CD4-positive, alpha-beta T cell treated with Interleukin-12 subunit alpha and Interleukin-12 subunit beta, for 1 hour (primary cell): ENCODE measurements at regions not wholly inside any gene's neighbourhood (a gene's known extent, or its start where the extent isn't known, plus 50 kb on each side); places are given as distances from the start of the nearest gene placed in this dataset.

Experiments used
- DNase-seq: peaks from one replicate; pipeline ENCODE4 v3.0.0-alpha.2; 2020

DNA sequence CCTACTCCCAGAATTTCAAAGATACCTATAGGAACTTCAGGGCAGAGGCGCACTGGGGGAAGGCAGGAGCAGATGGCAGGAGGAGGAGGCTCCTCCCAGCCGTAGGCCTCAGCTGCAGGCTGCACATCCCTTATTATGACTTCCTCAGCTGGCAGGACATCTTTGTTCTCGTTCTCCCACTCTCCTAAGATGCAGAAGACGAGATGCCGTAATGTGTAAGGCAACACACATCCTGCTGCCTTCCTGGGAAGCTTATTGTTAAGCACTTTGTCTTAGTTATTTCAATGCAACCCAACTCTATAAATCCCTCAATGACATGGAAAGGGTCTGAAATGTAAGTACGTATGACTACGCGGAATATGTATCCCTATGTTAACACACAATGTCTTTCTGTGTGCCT, 599.8 kb upstream of the MGMT start:
- no peak for DNase-seq

DNA sequence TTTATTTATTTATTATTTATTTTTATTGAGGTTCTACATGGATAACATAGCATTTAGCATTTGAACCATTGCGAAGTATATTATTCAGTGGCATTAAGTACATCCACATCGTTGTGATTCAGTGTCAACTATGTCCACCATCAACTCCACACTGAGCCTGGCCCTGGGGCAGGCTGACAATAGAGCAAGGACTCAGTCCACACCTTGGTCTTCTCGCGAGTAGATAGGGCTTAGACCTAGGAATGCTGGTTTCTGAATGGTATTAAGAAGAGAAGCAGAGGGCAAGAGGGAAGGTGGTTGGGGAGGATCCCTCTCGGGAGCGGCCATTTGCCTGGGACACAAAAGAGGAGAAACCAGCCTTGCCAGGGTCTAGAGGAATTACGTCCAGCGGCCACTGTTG, 599.2 kb upstream of the MGMT start:
- DNase-seq, result no peak

DNA sequence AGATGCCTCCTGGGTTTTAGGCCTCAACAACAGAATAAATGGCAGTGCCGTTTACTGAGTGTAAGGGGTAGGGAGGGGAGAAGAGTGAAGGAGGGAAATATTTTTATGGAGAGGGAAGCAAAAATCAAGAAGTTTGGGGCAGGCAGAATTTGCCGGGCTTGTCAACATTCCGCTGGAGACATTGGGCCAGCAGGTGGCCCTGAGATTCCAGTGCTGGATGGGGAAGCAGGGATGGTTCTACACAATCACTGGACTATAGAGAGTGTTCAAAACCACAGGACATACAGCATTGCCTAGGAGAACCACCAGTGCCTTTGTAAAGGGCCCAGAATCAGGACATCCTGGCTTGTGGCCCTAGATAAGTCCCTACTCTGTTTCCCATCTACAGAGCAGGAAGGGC, 598.6 kb upstream of the MGMT start:
- no peak for DNase-seq

DNA sequence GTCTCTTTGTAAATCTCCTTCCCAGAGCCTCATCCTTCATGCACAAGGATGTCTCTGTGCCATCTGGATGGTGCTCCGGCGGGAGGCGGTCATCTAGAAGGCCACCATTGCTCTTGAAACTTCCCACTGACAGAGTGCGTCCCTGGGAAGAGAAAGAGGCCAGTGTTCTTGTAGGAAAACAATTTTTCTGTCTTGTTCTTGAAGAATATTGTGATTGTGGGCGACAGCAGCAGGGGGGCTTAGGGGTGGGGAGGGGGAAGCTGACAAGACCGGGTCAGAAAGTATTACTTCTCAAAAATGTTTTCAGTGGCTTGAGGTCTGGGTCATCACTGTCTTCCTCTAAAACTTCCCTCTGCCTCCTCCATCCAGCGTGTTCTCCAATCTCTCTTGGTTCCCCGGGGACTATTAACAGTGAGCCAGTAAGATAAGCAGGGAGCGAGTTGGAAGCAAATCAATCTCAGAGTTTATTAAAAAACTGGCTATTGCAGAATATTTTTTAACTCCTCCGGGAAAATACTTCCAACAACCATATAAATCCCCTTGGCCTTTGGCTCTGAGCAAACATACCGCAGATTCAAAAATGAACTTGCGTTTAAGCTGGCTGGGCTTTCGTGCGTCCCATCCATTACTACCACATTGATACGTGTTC, 597.8 kb upstream of the MGMT start:
- no peak for DNase-seq

DNA sequence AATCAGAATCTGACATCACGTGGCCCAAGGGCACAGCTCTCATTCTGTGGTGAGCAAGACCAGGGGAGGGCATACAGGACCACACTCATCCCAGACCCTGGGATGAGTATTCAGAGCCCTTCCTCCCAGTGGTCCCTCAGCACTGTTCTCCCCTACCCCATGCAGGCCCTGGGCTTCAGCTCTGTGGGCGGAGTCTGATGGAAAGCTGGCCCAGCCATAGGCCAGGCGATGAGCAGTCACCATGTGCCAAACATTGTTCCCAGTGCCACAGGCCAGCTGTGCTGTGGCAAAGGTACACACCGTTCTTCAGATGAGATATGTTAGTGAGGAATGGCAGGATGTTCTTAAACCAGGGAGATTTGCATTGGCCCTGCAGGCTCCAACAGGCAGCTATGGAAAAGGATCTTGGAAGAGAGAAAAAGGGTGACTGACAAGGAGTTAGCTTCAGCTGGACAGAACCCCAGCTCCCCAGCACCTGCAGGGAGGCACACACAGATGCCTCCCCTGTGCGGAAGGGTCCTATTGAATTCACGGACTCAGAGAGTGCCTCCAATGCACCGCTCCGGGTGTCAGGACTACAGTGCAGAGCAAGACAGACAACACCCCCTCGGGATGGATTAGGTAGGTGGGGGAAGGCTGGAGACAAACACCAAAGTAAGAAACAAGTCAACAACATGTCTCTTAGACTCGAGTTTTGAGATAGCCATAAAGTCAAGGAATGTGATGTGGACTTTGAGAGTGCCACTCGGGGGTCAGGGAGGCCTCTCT, 596.0 kb upstream of the MGMT start:
- no peak for DNase-seq

DNA sequence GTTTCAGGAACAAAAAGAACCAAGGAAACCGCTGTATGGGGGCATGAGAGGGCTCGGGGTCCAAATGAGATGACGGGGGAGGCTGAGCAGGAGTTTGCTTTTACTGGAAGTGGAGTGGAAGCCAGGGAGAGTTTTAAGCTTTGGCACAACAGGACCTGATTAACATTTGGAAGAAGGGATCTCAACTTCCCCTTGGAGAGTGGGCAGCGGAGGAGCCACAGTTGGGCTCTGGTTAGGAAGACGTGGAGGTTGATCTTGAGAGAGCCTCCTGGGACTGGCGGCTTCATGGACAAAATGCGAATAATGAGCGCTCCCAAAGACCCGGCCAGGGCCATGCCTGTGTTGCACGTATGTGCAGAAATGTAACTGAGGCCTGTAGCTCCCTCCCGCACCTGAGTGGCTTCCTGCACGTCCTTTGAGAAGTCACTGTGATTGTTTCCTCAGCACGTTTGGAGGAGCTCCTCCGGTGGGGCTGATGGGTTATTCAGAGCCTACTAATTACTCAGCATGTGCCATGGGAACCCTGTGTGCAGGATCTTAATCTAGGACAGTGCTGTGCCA, 595.3 kb upstream of the MGMT start:
- DNase-seq, result no peak

DNA sequence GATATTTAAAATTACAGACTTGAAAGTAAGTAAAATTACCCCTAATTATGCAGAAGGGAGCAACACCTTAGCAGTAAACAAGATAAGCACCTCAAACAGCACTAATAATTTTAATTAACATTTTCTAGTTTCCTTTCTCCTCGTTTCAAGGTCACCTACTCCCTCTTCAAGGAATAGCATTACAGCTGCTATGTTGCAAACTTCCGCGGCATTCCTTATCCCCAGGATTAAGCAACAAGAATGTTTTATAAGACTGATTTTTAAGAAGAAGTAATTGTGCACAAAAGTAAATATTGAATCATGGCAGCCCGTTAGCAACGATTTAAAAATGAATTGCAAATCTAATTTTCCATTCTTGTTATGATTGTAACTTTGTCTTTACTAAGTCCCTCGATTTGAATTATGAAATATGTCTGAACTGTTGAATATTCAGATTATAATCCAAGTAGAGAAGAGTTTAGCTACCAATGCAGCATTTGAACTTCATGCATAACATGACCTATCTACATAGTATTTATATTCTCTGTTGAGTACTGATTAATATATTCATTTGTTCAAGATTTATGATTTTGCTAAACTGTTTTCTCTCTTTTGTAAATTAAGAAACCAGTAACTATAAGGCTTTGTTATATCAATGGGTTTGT, 593.5 kb upstream of the MGMT start:
- no peak for DNase-seq

DNA sequence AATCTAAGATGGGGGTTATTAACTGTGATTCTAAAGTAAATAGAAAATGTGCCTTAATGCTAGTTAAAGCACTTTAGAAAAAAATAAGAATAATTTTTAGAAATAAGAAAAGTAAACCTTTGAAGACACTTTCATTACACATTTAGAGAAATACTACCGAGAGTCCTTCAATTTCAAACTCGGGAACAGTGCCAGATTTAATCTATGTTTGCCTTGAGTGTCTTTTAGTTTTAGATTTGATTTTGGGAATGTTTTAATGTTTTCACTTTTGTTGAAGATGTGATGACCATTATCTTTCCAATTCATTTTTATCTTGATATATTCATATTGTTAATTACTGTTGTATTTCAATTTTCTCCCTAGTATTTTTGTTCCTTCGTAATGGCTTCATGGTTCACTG, 592.7 kb upstream of the MGMT start:
- DNase-seq, result no peak

DNA sequence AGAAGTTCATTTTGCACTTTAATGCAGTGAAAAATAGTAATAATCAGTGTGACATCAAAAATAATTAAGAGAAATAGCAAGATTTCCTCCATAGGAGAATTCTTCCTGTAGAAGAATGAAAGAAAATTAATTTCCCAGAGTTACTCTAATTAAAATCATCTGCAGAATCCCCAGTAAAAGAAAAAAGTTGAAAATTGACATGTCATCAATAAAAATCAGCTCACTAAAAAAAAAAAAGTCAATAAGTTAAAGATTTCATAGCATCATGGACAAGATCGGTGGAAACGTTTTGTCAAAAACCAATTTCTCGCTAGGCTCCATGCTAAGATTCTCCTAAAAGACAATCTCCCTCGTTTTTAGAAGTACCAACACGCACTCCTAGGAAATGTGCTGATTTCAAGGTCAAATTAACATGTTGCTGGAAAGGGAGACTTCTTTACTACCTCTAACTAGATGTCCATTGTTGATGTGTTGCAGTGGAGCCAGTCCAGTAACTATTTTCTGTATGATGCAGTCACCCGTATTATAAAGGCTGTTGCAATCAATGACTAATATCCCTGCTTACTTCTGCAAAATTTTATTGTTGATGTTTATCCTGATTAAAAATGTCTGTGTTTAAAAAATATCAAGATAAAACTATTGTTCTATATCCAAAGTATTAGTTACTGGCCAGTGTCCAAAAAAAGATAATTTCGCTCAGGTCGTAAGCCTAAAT, 591.9 kb upstream of the MGMT start:
- no peak for DNase-seq

DNA sequence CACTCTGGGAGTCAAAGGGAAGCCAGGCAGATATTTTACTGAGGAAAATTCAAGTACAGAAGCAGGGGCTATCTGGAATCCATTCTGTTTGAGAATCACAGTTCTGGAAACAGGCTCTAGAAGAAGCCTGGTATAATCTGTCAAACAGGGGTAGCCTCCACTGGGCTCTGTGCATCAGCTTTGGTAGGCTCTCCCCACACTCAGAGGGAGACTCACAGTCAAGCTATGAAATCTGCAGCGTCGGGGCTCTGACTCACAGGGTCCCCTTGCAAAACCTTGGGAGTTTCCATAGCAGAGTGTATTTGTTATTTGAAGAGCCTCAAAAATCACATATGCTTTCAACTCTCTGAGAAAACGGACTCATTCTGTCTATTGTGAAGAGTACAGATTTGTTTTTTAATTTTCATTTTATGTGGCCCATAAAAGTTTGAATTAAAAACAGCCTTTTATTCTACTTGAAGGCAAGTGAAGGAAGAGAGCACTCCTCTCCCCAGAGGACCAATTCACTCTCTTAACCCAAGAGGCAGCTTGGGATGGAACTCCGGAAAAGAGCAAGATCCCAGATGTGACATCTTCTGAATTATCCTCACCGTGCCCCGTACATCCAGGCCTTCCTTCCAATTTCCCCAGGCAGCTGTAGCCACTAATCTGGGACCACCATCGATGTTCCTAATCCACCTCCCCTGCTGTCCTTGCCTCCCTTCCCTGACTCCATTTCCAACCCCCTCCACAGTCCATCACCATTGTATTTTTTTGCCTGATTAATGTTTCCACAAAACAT, 590.9 kb upstream of the MGMT start:
- no peak for DNase-seq

DNA sequence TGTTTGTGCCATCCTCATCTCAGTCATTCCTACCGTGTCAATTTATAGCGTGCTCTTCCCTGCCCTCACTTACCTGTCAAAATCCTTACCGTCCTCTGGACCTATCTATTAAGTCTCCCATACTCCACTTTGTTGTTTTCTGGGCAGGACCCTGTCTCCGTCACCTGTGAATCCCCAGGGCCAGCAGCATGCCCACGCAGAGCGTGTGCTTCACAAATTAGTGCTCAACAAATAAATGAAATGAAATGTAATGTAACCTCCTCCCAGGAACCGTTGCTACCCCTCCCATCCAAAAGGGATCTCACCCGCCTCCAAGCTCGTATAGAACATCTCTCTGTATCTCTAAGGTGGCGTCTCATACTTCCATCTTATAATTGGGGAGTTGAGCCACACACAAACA, 589.9 kb upstream of the MGMT start:
- DNase-seq, result no peak

DNA sequence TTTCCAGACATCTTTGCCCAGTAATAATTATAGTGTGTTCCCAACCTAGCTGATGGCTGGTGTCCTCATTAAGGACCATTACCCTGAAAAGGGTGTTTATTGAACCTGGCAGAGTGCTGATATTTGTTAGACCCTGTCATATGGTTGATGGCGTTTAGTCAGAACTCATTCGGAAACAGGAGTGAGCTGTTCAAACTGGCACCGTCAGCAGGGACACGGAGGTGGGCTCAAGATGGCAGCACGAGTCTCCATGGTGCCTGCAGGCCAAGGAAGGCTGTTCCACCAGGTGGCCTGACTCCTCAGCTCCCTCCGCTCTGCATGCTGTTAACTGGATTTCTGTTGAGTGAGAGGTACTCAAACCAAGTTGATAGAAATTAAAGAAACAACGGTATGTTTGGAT, 589.1 kb upstream of the MGMT start:
- no peak for DNase-seq

DNA sequence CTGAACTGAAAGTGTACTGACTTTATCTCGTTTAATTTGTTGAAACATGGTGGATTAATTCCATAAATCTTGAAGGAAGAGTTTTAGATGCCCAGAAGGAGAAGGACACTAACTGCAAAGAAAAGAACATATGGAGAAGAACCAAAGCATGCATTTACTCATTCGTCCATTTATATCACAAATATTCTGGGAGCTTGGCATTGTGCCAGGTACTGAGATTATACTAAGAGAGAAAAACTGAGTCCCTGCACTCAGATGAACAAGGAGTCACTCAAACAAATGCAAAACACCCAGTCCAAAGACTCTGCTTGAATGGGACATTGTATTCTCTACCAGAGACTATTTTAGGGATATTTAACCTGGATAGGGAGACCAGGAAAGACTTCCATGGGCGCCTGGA, 588.0 kb upstream of the MGMT start:
- no peak for DNase-seq

DNA sequence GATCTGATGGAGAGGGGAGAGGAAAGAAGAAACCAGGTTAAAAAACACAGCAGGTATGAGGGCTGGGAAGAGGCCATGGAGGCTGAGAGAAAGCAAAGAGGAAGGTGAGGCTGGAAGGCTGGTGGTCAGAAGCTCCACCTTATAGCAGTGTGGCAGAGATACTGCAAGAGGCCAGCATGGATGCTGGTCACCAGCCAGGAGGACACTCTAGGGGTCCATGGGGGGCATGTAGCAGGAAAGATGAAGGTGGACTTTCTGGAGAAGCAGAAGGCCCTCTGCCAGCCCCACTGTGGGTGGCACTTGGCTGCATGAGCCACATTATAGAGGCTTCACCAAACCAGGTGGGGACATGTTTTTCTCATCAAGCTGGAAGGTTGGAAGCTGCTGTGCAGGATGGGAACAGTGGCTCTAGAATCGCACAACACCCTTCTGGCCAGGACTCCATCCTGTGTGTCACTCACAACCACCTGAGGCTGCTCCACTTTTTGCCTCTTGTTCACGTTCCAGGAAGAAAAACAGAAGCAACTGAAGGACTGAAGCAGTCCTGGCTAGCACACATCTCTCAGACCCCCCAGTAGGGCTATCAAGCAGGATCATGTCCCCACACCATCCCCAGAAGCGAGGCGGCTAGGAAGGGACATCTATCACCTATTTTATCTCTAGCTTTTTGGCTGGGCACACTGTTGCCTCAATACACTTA, 587.5 kb upstream of the MGMT start:
- no peak for DNase-seq

DNA sequence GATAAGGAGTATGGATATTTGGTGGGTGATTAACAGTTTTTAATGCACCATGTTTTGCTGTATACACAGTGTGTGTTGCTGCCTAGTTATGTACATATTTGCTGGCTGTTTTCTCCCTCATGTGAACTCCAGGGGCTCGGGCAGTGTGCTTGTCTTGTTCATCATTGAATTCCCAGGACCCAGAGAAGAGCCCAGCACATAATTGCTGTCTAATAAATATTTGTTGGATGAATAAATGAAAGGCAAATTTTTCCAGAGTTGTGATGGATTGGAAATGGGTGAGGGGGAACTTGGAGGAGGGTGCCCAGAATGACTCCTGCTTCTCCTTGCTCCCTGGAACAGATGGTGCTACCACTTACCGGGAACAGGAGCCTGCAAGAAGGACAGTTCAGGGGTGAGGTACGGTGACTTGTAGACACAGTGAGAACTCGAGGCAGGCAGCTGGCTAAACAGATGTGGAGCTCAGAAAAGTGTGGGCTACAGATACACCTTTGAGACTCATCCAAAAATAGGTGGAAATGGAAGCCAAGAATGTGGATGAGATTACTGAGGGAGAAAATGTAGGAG, 586.8 kb upstream of the MGMT start:
- DNase-seq, result no peak

DNA sequence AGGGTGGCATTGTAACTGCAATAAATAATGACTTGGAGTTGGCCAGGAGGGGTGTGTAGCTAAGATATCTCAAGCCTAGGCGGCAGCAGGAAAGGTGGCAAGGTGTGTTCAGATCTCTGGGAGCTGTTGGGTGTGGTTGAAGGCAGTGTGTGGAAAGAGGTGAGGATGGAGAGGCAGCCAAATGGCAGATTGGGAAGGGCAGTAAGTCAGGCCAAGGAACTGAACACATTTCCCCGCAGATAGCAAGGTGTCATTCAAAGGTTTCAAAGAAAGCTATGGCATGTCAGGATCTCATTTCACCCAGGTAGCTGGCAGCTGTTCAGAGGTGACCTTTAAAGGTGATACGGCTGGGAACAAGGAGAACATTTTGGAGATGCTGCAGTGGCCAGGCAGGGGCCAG, 586.0 kb upstream of the MGMT start:
- no peak for DNase-seq

DNA sequence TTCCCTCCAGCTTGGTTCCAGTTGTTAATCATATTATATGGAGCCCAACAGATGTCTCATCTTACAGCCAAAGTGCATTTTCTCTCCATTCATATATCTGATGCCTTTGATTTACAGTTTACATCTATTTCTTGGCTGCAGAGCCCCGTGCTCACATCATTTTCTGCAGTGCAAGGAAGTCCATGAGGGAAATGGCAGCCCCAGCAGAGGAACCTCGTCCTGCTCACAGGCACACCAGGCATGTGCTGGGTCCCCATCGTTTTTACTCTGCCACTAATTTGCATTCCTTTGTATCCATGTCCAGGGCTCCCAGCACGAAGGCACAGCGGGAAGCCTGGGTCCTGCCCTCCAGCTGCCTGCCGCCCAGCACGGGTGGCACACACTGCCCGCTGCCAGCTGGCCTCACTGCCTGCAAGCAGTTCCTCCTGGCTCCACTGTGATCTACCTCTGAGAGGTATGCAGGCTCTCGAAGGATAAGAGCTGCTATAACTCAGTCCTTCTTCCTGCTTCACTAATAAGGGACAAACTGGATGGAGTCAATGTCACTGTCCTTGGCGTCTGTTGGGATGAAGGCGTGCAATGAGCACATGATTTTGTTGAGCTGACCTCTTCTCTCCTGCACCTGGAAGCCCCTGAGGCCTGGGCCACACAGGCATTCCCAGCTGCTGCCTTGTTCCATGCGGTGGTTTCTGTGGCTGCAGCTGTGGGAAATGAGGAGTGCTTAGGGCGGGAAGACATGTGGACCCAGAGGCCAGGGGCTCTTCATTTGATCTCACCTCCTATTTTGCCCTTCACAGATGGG, 583.6 kb upstream of the MGMT start:
- DNase-seq, result no peak

DNA sequence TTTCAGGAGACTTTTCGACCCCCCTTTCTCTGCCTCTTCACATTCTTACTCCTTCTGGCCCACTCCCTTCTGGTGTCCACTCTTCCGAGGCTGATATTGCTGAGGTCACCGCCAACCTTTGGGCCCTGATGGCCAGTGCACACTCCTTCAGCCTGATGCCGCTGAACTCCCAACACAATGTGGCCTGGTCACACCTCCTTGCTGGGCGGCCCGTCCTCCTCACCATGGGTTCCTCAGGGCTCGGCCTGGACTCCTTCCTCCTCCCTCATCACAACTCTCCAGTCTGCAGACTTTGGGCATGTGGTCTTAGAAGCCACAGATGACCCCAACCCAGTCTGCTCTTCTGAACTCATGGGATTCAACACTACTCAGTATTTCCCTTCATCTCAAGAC, 583.0 kb upstream of the MGMT start:
- no peak for DNase-seq

DNA sequence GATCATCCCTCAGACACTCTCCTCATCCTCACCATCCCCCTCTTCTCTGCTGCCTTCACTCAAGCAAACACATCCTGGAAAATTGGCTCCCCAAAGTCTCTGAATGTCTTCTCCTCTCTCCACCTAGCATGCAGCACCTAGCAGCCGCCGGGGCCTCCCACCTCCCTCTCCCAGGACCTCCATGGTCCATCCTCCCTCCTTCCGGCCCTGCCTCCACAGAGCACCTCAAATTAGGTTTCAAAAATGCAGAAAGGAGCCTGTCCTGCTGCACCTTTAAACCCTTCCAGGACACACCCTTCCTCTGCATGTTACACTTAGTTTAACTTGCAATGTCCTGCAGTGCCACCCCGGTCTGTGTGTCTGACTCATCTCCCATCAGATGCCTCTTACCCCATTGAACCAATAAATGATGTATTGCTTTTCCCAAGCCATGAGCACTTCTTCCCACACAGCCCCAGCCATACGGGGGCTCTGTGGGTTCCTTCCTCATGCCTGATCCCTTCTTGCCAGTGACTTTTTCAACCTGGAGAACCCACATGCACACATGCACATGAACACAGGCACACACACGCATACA, 582.5 kb upstream of the MGMT start:
- no peak for DNase-seq
